PC-3 (cell line): ENCODE measurements at regions not wholly inside any gene's neighbourhood (a gene's known extent, or its start where the extent isn't known, plus 50 kb on each side); places are given as distances from the start of the nearest gene placed in this dataset.

Experiments used
- ATAC-seq: fragments of 200-7000 bp; cut with Tn5 transposase; 2 replicates; pipeline ENCODE4 v1.9.1; 2020; ENCODE audit warnings: mild to moderate bottlenecking, moderate library complexity
- BruUV-seq: library from RNA; stranded (reverse); fragments of 400-500 nt; replicated peaks from 2 replicates; lab custom pipeline; 2021; lab: Mats Ljungman, UMichigan
- CTCF ChIA-PET: fragments of 300-600 bp; sonication (Branson Sonifier 250); formaldehyde crosslinking; loops from one replicate; lab custom pipeline; 2022; ENCODE audit warnings: antibody characterized with exemption; lab: Charles Lee
- POLR2A ChIA-PET: fragments of 300-600 bp; sonication (Branson Sonifier 250); formaldehyde crosslinking; loops from one replicate; lab custom pipeline; 2022; ENCODE audit warnings: antibody characterized with exemption; ENCODE audit not compliant: unreplicated experiment; lab: Charles Lee
- DNase-seq: peaks from one replicate; pipeline ENCODE4 v3.0.0-alpha.2; 2015
- H2AFZ ChIP-seq: fragments of 300-600 bp; sonication (generic); 2 replicates; pipeline ENCODE4 v1.6.0; 2016; ENCODE audit warnings: antibody characterized with exemption, low read length
- H3F3A ChIP-seq: fragments of 300-600 bp; sonication (generic); one replicate; pipeline ENCODE4 v1.6.0; 2017; ENCODE audit warnings: antibody characterized with exemption, low read length, control low read depth, mild to moderate bottlenecking; ENCODE audit not compliant: unreplicated experiment
- H3K27ac ChIP-seq: fragments of 300-600 bp; sonication (generic); 2 replicates; pipeline ENCODE4 v1.5.1; 2016; ENCODE audit warnings: mild to moderate bottlenecking, low read length
- H3K27me3 ChIP-seq: fragments of 300-600 bp; sonication (generic); 2 replicates; pipeline ENCODE4 v1.6.1; 2016; ENCODE audit warnings: low read length, mixed read lengths
- H3K36me3 ChIP-seq: fragments of 300-600 bp; sonication (generic); 2 replicates; pipeline ENCODE4 v1.6.1; 2016; ENCODE audit warnings: low read depth, mixed run types, low read length, mixed read lengths
- H3K4me1 ChIP-seq: fragments of 300-600 bp; sonication (generic); 2 replicates; pipeline ENCODE4 v1.5.1; 2016; ENCODE audit warnings: low read length; ENCODE audit not compliant: insufficient read depth
- H3K4me2 ChIP-seq: fragments of 300-600 bp; sonication (generic); 2 replicates; pipeline ENCODE4 v1.6.0; 2016; ENCODE audit warnings: low read length
- H3K4me3 ChIP-seq: fragments of 300-600 bp; sonication (generic); 2 replicates; pipeline ENCODE4 v1.5.1; 2016; ENCODE audit warnings: mild to moderate bottlenecking, low read length, mixed read lengths
- H3K79me2 ChIP-seq: fragments of 300-600 bp; sonication (generic); 2 replicates; pipeline ENCODE4 v1.6.1; 2017; ENCODE audit warnings: low read length, mixed read lengths
- H3K9ac ChIP-seq: fragments of 300-600 bp; sonication (generic); 2 replicates; pipeline ENCODE4 v1.6.0; 2016; ENCODE audit warnings: mild to moderate bottlenecking, low read length
- H3K9me2 ChIP-seq: fragments of 300-600 bp; sonication (generic); replicated peaks from 2 replicates; pipeline ENCODE4 v1.6.1; 2016; ENCODE audit warnings: mixed run types, low read length, mixed read lengths
- H3K9me3 ChIP-seq: fragments of 300-600 bp; sonication (generic); 2 replicates; pipeline ENCODE4 v1.6.1; 2016; ENCODE audit warnings: low read length, mixed read lengths
- H4K20me1 ChIP-seq: fragments of 300-600 bp; sonication (generic); 2 replicates; pipeline ENCODE4 v1.6.1; 2016; ENCODE audit warnings: low read length, mixed read lengths
- EZH2 ChIP-seq: fragments of 300-600 bp; sonication (generic); IDR thresholded peaks from one replicate; pipeline ENCODE4 v1.6.1; 2017; ENCODE audit warnings: antibody characterized with exemption, mild to moderate bottlenecking, low read length; ENCODE audit not compliant: unreplicated experiment
- EZH2phosphoT487 ChIP-seq: fragments of 300-600 bp; sonication (generic); IDR thresholded peaks from 2 replicates; pipeline ENCODE4 v1.6.1; 2018; ENCODE audit warnings: mild to moderate bottlenecking, antibody characterized with exemption, low read length, borderline replicate concordance
- intact Hi-C: fragments of 100-400 bp; cut with micrococcal nuclease; formaldehyde crosslinking; loops from 2 replicates; pipeline ENCODE4 v1.9.0; 2023
- TF ChIP-seq, protein P1 (sequence below): fragments of 300-600 bp; sonication (generic); conservative IDR thresholded peaks from 2 replicates; pipeline ENCODE4 v1.5.1; 2017; ENCODE audit warnings: antibody characterized with exemption, low read depth, mild to moderate bottlenecking, low read length

DNA sequence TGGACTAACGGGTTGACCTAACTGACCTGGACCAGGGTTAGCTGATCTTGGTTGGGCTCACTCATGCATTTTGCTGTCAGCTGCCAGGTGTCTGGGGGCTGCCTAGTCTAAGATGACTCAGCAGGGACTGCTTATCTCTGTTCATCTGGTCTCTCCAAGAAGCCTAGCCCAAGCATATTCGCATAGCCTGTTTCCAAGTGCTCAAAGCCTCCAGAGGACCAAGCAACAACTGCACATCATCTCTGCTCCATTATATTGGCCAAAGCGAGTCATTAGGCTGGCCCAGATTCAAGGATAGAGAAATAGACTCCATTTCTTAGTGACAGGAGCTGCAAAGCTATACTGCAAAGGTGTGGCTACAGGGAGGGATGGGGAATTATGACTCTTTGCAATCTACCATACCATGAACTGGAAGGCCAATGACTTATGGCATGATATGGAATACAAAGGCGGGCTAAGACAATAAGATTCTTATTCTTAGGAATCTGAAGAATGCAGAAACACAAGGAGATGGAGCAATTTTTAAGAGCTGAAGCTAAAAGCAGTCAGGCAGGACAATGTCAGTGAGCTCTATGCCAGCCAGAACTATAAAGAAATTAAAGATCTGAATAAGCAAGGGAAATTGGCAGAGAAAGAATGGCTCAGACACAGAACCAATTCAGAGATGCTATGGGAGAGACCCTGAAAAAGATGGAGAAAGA, 194.6 kb upstream of the FSCB start:
- intact Hi-C loops, result loop anchor here (2.0 to 5.0 kb wide), 2 partner anchors 17 to 76 kb away; no protein-coding TSS in a partner anchor
- no TSS peak for BruUV-seq
- H3K79me2 ChIP-seq, result no peaks in the 10 kb centered on the region
- H3K9ac ChIP-seq, result no peak overlapping the region
- TF ChIP-seq EZH2 (no peak), EZH2phosphoT487 (no peak)
- TF ChIP-seq, protein P1, sequence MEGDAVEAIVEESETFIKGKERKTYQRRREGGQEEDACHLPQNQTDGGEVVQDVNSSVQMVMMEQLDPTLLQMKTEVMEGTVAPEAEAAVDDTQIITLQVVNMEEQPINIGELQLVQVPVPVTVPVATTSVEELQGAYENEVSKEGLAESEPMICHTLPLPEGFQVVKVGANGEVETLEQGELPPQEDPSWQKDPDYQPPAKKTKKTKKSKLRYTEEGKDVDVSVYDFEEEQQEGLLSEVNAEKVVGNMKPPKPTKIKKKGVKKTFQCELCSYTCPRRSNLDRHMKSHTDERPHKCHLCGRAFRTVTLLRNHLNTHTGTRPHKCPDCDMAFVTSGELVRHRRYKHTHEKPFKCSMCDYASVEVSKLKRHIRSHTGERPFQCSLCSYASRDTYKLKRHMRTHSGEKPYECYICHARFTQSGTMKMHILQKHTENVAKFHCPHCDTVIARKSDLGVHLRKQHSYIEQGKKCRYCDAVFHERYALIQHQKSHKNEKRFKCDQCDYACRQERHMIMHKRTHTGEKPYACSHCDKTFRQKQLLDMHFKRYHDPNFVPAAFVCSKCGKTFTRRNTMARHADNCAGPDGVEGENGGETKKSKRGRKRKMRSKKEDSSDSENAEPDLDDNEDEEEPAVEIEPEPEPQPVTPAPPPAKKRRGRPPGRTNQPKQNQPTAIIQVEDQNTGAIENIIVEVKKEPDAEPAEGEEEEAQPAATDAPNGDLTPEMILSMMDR, result no peak
- H3K9me2 ChIP-seq, result no peaks in the 10 kb centered on the region
- no peaks in the 10 kb centered on the region for H3K36me3 ChIP-seq
- H3K9me3 ChIP-seq, result no peaks in the 10 kb centered on the region
- ATAC-seq, result peak; percentile 58
- no peaks in the 10 kb centered on the region for H4K20me1 ChIP-seq
- CTCF ChIA-PET, result interaction anchor here (0.6 kb wide), 1 partner anchor 1490 kb away, joined by 3 read pairs; no protein-coding TSS in a partner anchor
- peak overlapping the region; percentile 4; the same call in 1 of the 2 replicates for H3K4me2 ChIP-seq
- H3K27ac ChIP-seq, result no peak overlapping the region
- H3K4me3 ChIP-seq, result no peak overlapping the region
- DNase-seq, result peak; percentile 72
- no peaks in the 10 kb centered on the region for H3F3A ChIP-seq
- H3K4me1 ChIP-seq, result peaks cover 27% of the 10 kb centered on the region
- no peaks in the 10 kb centered on the region for H3K27me3 ChIP-seq
- POLR2A ChIA-PET, result interaction anchor here (0.6 kb wide), 2 partner anchors 21 to 24 kb away, joined by 3 to 4 read pairs; no protein-coding TSS in a partner anchor
- H2AFZ ChIP-seq, result no peak overlapping the region

DNA sequence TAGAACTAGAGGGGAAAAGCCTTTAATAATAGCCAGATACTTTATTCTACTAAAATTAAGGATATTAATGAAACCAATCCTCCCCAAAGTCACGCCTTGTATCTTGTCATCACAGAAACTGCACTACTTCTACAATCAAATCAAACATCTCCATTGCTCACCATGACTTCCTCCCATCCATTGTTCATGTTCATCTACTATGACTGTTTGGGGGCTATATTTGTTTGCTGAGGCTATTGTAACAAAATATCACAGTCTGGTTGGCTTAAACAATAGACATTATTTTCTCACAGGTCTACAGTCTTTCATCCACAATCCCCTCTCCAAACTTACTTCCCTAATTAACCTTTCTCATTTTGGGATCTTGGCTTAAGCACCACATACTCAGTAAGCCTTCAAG, 193.6 kb upstream of the FSCB start:
- ATAC-seq, result peak; percentile 2; the same call in 1 of the 2 replicates

More for the DNA sequence above, 193.6 kb upstream of the FSCB start:
- Histone ChIP-seq H3K27ac (peak overlapping the region; percentile 39), H3K27me3 (no peaks in the 10 kb centered on the region), H3K79me2 (no peaks in the 10 kb centered on the region), H3F3A (no peaks in the 10 kb centered on the region), H2AFZ (no peak overlapping the region), H3K9me2 (no peaks in the 10 kb centered on the region), H3K36me3 (no peaks in the 10 kb centered on the region), H3K9me3 (no peaks in the 10 kb centered on the region), H3K4me1 (peaks cover 27% of the 10 kb centered on the region), H3K9ac (no peak overlapping the region), H4K20me1 (no peaks in the 10 kb centered on the region), H3K4me3 (no peak overlapping the region), H3K4me2 (peak overlapping the region; percentile 28; the same call in 1 of the 2 replicates)
- TF ChIP-seq EZH2phosphoT487 (no peak), EZH2 (no peak)
- TF ChIP-seq, protein P1, result no peak
- BruUV-seq, result TSS peak; percentile 30
- DNase-seq, result peak; percentile 7
- POLR2A ChIA-PET, result no interaction called here
- intact Hi-C loops, result loop anchor here (1.0 to 5.0 kb wide), 3 partner anchors 77 to 328 kb away; no protein-coding TSS in a partner anchor
- CTCF ChIA-PET, result no interaction called here
